Kidney (tissue), 13 donors: ENCODE measurements at regions not wholly inside any gene's neighbourhood (a gene's known extent, or its start where the extent isn't known, plus 50 kb on each side); places are given as distances from the start of the nearest gene placed in this dataset.
"Not testable (repeated sequence)": the region's sequence is repeated elsewhere in the genome, so short reads cannot be mapped to it uniquely, and the experiment has no call there.

Experiments
- DNase-seq, 5 donors: peaks; one replicate each; pipeline ENCODE4 v3.0.0-alpha.2; 2013 to 2020
- FAIRE-seq: peaks from 2 replicates; lab custom pipeline; 2012; peaks lifted over from hg19 to GRCh38; lab: Jason Lieb, UNC
- H3K27ac ChIP-seq, 2 donors: one replicate each; pipeline ENCODE4 v1.7.0; 2013; ENCODE audit warnings: low read depth in 2 of 2, low read length in 2 of 2, inconsistent platforms in 1 of 2
- H3K27me3 ChIP-seq: one replicate; pipeline ENCODE4 v1.7.1; 2013; ENCODE audit warnings: low read length, inconsistent platforms; ENCODE audit not compliant: control insufficient read depth, insufficient read depth
- H3K36me3 ChIP-seq, 3 donors: one replicate each; pipeline versions ENCODE4 v1.7.0 to v1.7.1; 2013; ENCODE audit warnings: low read length in 3 of 3, control low read depth in 1 of 3, inconsistent platforms in 1 of 3; ENCODE audit not compliant: insufficient read depth in 3 of 3, control insufficient read depth in 2 of 3
- H3K4me1 ChIP-seq, 3 donors: one replicate each; pipeline versions ENCODE4 v1.7.0 to v1.7.1; 2013; ENCODE audit warnings: low read length in 3 of 3, inconsistent platforms in 1 of 3, low read depth in 1 of 3; ENCODE audit not compliant: control insufficient read depth in 2 of 3, insufficient read depth in 2 of 3
- H3K4me3 ChIP-seq, 3 donors: one replicate each; pipeline versions ENCODE4 v1.7.0 to v1.8.1; 2013; ENCODE audit warnings: low read length in 3 of 3, control low read depth in 1 of 3, inconsistent platforms in 1 of 3
- H3K9ac ChIP-seq, 3 donors: one replicate each; pipeline versions ENCODE4 v1.7.0 to v1.7.1; 2013; ENCODE audit warnings: low read length in 3 of 3, control low read depth in 1 of 3, inconsistent platforms in 1 of 3
- H3K9me3 ChIP-seq, 3 donors: one replicate each; pipeline versions ENCODE4 v1.7.0 to v1.7.1; 2013; ENCODE audit warnings: low read length in 3 of 3, control low read depth in 1 of 3, inconsistent platforms in 1 of 3; ENCODE audit not compliant: control insufficient read depth in 2 of 3, insufficient read depth in 1 of 3
- intact Hi-C: fragments of 100-400 bp; cut with DNase I; formaldehyde crosslinking; loops from one replicate; pipeline ENCODE4 v1.11.1; 2022
- TF ChIP-seq, protein P1 (sequence below): IDR thresholded peaks from 3 replicates; pipeline ENCODE4 v1.5.1; 2012; ENCODE audit warnings: mild to moderate bottlenecking, moderate library complexity, borderline replicate concordance; ENCODE audit not compliant: insufficient read depth; ENCODE audit errors: extremely low read depth
- donor health status: control.
- donor health status: control.
- donor health status: control.
- donor health status: control.
- donor health status: control.
- donor health status: DM: yes; HTN: yes; CAD: no.
- donor health status: Normal renal cell carcinoma (clear cell type).

DNA sequence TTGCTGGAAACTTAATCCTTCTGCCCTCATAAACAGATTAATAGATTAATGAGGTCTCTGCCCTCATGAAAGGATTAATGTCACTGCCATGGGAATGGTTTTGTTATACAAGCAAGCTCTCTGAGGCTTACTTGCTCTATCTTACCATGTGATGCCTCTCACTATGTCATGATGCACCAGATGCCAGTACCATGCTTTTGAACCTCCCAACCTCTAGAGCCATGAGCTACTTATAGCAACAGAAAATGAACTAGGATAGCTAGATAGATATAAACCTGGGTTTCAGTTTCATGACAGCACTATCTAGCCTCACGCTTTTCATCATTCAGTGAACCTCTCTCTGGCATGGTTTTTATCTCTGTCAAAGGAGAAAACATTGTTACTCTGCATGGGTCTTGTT is 371.6 kb upstream of the LRP1B start:
- Histone ChIP-seq H3K9me3 (no peaks in the 10 kb centered on the region), H3K27me3 (no peaks in the 10 kb centered on the region), H3K4me1 (no peaks in the 10 kb centered on the region), H3K9ac (no peak overlapping the region), H3K36me3 (no peaks in the 10 kb centered on the region), H3K27ac (no peak overlapping the region), H3K4me3 (no peak overlapping the region)
- intact Hi-C loops = no loop called here
- DNase-seq = no peak
- TF ChIP-seq, protein P1, sequence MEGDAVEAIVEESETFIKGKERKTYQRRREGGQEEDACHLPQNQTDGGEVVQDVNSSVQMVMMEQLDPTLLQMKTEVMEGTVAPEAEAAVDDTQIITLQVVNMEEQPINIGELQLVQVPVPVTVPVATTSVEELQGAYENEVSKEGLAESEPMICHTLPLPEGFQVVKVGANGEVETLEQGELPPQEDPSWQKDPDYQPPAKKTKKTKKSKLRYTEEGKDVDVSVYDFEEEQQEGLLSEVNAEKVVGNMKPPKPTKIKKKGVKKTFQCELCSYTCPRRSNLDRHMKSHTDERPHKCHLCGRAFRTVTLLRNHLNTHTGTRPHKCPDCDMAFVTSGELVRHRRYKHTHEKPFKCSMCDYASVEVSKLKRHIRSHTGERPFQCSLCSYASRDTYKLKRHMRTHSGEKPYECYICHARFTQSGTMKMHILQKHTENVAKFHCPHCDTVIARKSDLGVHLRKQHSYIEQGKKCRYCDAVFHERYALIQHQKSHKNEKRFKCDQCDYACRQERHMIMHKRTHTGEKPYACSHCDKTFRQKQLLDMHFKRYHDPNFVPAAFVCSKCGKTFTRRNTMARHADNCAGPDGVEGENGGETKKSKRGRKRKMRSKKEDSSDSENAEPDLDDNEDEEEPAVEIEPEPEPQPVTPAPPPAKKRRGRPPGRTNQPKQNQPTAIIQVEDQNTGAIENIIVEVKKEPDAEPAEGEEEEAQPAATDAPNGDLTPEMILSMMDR = no peak
- FAIRE-seq = no peak

DNA sequence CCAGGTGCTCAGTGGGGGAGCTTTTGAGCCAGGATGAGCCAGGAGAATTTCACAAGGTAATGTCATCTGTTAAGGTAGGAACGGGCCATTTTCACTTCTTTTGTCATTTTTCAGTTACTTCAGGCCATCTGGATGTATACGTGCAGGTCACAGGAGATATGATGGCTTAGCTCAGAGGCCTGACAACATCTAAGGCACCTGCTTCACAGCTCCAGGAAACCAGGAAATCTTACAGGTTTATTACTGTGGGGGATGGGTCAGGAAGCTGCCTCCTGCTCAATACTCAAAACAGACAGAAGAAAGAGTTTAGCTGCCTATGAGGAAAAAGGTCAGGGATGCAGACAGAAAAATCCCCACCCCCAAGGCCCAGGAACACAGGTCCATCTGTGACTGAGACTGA is 364.3 kb upstream of the LRP1B start:
- no peaks in the 10 kb centered on the region for H3K4me1 ChIP-seq
- H3K27me3 ChIP-seq = no peaks in the 10 kb centered on the region
- peaks cover 0 to 3% (median 0%) of the 10 kb centered on the region in 3 donors for H3K9me3 ChIP-seq
- TF ChIP-seq, protein P1 = no peak
- no peak overlapping the region for H3K9ac ChIP-seq
- no peaks in the 10 kb centered on the region for H3K36me3 ChIP-seq
- no peak overlapping the region for H3K4me3 ChIP-seq
- FAIRE-seq = no peak
- DNase-seq = no peak
- intact Hi-C loops = no loop called here
- no peak overlapping the region for H3K27ac ChIP-seq

DNA sequence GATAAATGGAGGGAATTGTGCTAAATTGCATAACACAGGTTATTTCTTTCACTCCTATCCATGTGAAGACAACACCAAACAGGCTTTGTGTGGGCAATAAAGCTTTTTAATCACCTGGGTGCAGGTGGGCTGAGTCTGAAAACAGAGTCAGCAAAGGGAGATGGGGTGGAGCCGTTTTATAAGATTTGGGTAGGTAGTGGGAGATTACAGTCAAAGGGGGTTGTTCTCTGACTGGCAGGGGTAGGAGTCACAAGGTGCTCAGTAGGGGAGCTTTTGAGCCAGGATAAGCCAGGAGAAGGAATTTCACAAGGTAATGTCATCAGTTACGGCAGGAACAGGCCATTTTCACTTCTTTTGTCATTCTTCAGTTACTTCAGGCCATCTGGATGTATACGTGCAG is 358.8 kb upstream of the LRP1B start:
- H3K9ac ChIP-seq, intact Hi-C loops, H3K27ac ChIP-seq, H3K36me3 ChIP-seq, H3K27me3 ChIP-seq, DNase-seq, H3K9me3 ChIP-seq, H3K4me1 ChIP-seq, H3K4me3 ChIP-seq, FAIRE-seq: not testable (repeated sequence)

DNA sequence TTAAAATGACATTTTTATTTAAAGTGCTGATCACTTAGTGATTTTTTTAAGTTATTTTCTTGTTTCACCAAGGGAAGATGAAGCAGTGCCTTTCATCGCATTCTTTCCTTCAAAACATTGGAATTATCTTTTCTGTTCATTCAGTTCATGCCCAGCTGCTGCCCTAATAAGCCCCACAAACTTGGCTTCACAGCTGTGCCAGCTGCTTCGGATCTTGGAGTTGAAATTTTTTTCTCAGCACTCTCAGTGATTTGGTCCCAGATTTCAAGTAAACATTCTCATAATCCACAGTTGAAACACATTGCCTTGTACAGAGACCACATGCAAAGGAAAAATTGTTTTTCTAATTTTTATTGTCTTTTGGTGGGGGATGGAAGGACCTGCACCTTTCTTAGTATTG is 353.3 kb upstream of the LRP1B start:
- intact Hi-C loops = no loop called here

More for the DNA sequence above, 353.3 kb upstream of the LRP1B start:
- Histone ChIP-seq H3K9ac (no peak overlapping the region), H3K27ac (no peak overlapping the region), H3K9me3 (no peaks in the 10 kb centered on the region), H3K36me3 (no peaks in the 10 kb centered on the region), H3K4me1 (no peaks in the 10 kb centered on the region), H3K4me3 (no peak overlapping the region), H3K27me3 (no peaks in the 10 kb centered on the region)
- TF ChIP-seq, protein P1 = no peak
- DNase-seq (no peak), FAIRE-seq (no peak)
